ENCODE measurements at regions not wholly inside any gene's neighbourhood (a gene's known extent, or its start where the extent isn't known, plus 50 kb on each side); places are given as distances from the start of the nearest gene placed in this dataset.

GRCh38 chr14:41404126-41404525 lies 202.6 kb upstream of the LRFN5 start:
- no peaks in the 10 kb centered on the region for H3F3A ChIP-seq (ENCODE audit: insufficient read depth, low read length, poor library complexity, severe bottlenecking)
- no peaks in the 10 kb centered on the region for H3K36me3 ChIP-seq (ENCODE audit: insufficient read depth, low read length)
- no peaks in the 10 kb centered on the region for H3K27me3 ChIP-seq (ENCODE audit: insufficient read depth, low read depth, low read length)
- H4K20me1 ChIP-seq (ENCODE audit: insufficient read depth), result no peaks in the 10 kb centered on the region
- no peaks in the 10 kb centered on the region for H3K9me2 ChIP-seq (ENCODE audit: insufficient read depth, low read length)
- no peaks in the 10 kb centered on the region for H3K9me3 ChIP-seq (ENCODE audit: low read length)
- no peak overlapping the region for H3K9ac ChIP-seq (ENCODE audit: low read length)
- TF ChIP-seq CTCF (IDR thresholded peaks at IDR 0.05; ENCODE audit: poor library complexity, severe bottlenecking) (no peak), MXI1 (conservative IDR thresholded peaks at IDR 0.05; ENCODE audit: poor library complexity, severe bottlenecking) (no peak), POLR2AphosphoS5 (IDR thresholded peaks at IDR 0.05) (no peak), EZH2 (IDR thresholded peaks at IDR 0.05; ENCODE audit: borderline replicate concordance, insufficient read depth, low read length, poor library complexity, severe bottlenecking) (no peak), RAD21 (conservative IDR thresholded peaks at IDR 0.05) (no peak), SMC3 (conservative IDR thresholded peaks at IDR 0.05; ENCODE audit: poor library complexity) (no peak), EP300 (conservative IDR thresholded peaks at IDR 0.05; ENCODE audit: poor library complexity, severe bottlenecking) (no peak), REST (IDR thresholded peaks at IDR 0.05; ENCODE audit: borderline replicate concordance) (no peak), TAF1 (IDR thresholded peaks at IDR 0.05; ENCODE audit: low read depth) (no peak)
- no peak overlapping the region for H3K4me3 ChIP-seq (ENCODE audit: low read length)
- H3K4me2 ChIP-seq (ENCODE audit: low read length), result no peak overlapping the region
- H3K27ac ChIP-seq (ENCODE audit: low read length), result no peak overlapping the region
- H2AFZ ChIP-seq (ENCODE audit: low read depth, low read length), result no peak overlapping the region
- H3K79me2 ChIP-seq (replicated peaks; ENCODE audit: insufficient read depth, low read length), result no peaks in the 10 kb centered on the region

GRCh38 chr14:41403360-41403759 lies 203.3 kb upstream of the LRFN5 start:
- H3K9me2 ChIP-seq (ENCODE audit: insufficient read depth, low read length), result no peaks in the 10 kb centered on the region
- H3K9ac ChIP-seq (ENCODE audit: low read length), result no peak overlapping the region
- H3K36me3 ChIP-seq (ENCODE audit: insufficient read depth, low read length), result no peaks in the 10 kb centered on the region
- TF ChIP-seq TAF1 (IDR thresholded peaks at IDR 0.05; ENCODE audit: low read depth) (no peak), RAD21 (conservative IDR thresholded peaks at IDR 0.05) (no peak), EZH2 (IDR thresholded peaks at IDR 0.05; ENCODE audit: borderline replicate concordance, insufficient read depth, low read length, poor library complexity, severe bottlenecking) (no peak), SMC3 (conservative IDR thresholded peaks at IDR 0.05; ENCODE audit: poor library complexity) (no peak), MXI1 (conservative IDR thresholded peaks at IDR 0.05; ENCODE audit: poor library complexity, severe bottlenecking) (no peak), EP300 (conservative IDR thresholded peaks at IDR 0.05; ENCODE audit: poor library complexity, severe bottlenecking) (no peak), POLR2AphosphoS5 (IDR thresholded peaks at IDR 0.05) (no peak), REST (IDR thresholded peaks at IDR 0.05; ENCODE audit: borderline replicate concordance) (no peak)
- no peak overlapping the region for H3K27ac ChIP-seq (ENCODE audit: low read length)
- H3K4me3 ChIP-seq (ENCODE audit: low read length), result no peak overlapping the region
- H3K9me3 ChIP-seq (ENCODE audit: low read length), result no peaks in the 10 kb centered on the region
- H3F3A ChIP-seq (ENCODE audit: insufficient read depth, low read length, poor library complexity, severe bottlenecking), result no peaks in the 10 kb centered on the region
- H3K4me2 ChIP-seq (ENCODE audit: low read length), result no peak overlapping the region
- no peak overlapping the region for H2AFZ ChIP-seq (ENCODE audit: low read depth, low read length)
- no peaks in the 10 kb centered on the region for H3K79me2 ChIP-seq (replicated peaks; ENCODE audit: insufficient read depth, low read length)
- H4K20me1 ChIP-seq (ENCODE audit: insufficient read depth), result no peaks in the 10 kb centered on the region
- no peaks in the 10 kb centered on the region for H3K27me3 ChIP-seq (ENCODE audit: insufficient read depth, low read depth, low read length)

Data from neural cell (in vitro differentiated cells).